ENCODE measurements at regions not wholly inside any gene's neighbourhood (a gene's known extent, or its start where the extent isn't known, plus 50 kb on each side); places are given as distances from the start of the nearest gene placed in this dataset.

DNA sequence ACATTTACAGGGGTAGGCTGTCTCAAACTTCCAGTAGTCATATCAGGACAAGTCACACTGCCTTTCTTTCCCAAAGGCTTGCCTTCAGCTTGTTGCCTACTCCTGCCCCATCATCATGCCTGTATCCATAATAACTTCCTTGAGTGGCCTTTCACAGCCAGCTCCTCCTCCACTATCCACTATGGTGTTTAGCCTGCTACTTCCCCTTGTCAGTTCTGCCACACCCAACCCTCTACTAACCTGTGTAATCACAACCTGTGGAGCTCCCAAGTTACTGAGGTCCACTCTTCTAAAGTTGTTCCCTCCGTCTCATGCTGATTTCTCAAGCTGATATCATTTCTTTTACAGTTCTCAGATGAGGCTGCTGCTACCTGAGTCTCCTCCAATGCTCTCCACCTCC is 159.9 kb downstream of the BMP4 start:
- H3K27me3 ChIP-seq (replicated peaks; ENCODE audit: insufficient read depth) = no peaks in the 10 kb centered on the region
- no peak overlapping the region for H3K27ac ChIP-seq
- ATAC-seq (ENCODE audit: insufficient number of reproducible peaks, low FRiP score, low read depth) (no peak), DNase-seq (ENCODE audit: low spot score) (no peak)
- no peaks in the 10 kb centered on the region for H3K4me1 ChIP-seq (ENCODE audit: control insufficient read depth in 1 of 2, low read depth in 2 of 2)
- TF ChIP-seq, protein P1, sequence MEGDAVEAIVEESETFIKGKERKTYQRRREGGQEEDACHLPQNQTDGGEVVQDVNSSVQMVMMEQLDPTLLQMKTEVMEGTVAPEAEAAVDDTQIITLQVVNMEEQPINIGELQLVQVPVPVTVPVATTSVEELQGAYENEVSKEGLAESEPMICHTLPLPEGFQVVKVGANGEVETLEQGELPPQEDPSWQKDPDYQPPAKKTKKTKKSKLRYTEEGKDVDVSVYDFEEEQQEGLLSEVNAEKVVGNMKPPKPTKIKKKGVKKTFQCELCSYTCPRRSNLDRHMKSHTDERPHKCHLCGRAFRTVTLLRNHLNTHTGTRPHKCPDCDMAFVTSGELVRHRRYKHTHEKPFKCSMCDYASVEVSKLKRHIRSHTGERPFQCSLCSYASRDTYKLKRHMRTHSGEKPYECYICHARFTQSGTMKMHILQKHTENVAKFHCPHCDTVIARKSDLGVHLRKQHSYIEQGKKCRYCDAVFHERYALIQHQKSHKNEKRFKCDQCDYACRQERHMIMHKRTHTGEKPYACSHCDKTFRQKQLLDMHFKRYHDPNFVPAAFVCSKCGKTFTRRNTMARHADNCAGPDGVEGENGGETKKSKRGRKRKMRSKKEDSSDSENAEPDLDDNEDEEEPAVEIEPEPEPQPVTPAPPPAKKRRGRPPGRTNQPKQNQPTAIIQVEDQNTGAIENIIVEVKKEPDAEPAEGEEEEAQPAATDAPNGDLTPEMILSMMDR (IDR thresholded peaks at IDR 0.05) = no peak
- H3K36me3 ChIP-seq = no peaks in the 10 kb centered on the region
- no peaks in the 10 kb centered on the region for H3K9me3 ChIP-seq
- no peak overlapping the region for H3K4me3 ChIP-seq

DNA sequence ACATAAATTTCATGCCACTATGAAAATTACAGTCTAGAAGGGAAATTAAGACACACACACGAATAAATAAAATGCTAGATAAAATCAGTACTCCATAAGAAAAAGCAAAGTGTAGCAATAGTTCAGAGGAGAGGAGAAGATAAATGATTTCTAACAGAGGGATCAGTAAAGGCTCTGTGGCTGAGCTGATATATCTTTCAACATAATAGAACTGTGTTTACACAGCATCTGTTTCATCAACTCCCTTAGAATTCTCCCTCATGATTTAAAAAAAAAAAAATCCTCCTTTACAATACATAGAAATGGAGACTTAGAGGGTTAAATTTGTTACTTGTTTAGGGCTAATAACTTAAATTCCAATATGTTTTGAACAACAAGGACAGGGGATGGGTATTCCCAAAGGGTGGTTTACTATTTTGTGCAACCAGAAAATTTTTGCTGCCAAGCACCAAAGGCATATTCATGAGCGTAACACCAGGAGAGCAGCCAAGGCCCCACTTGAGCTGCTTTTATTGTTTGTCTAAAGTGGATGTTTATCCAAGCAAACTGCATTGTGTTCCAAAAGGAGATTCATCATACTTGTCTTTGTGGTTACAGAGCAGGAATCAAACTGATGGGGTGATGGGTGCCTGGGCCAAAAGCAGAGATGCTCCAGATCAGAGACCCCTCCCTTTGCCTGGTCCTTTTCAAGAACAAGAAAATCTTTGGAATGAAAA is 162.7 kb downstream of the BMP4 start:
- no peaks in the 10 kb centered on the region for H3K9me3 ChIP-seq
- no peaks in the 10 kb centered on the region for H3K36me3 ChIP-seq
- no peak overlapping the region for H3K27ac ChIP-seq
- TF ChIP-seq, protein P1 (IDR thresholded peaks at IDR 0.05) = no peak
- ATAC-seq (ENCODE audit: insufficient number of reproducible peaks, low FRiP score, low read depth) = no peak
- no peaks in the 10 kb centered on the region for H3K4me1 ChIP-seq (ENCODE audit: control insufficient read depth in 1 of 2, low read depth in 2 of 2)
- H3K4me3 ChIP-seq = no peak overlapping the region
- H3K27me3 ChIP-seq (replicated peaks; ENCODE audit: insufficient read depth) = no peaks in the 10 kb centered on the region
- no peak for DNase-seq (ENCODE audit: low spot score)

DNA sequence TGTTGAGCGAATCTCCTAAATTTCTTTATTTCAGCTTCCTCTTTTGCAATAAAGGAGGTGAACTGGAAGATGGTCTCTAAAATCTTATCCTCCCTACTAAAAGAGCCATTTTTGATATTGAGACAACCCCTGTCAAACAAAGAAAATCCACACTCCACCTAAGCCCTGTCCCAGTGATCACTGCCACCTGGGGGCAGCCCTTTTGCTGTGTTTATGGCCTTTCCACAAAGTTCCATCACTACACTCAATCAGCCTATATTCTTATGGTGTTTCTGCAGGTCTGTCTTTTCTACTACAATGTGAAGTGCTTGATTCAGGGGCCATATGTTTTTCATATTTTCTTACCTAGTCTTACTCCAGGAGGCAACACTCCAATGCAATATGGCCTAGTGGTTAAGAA is 163.7 kb downstream of the BMP4 start:
- TF ChIP-seq, protein P1 (IDR thresholded peaks at IDR 0.05) = no peak

DNA sequence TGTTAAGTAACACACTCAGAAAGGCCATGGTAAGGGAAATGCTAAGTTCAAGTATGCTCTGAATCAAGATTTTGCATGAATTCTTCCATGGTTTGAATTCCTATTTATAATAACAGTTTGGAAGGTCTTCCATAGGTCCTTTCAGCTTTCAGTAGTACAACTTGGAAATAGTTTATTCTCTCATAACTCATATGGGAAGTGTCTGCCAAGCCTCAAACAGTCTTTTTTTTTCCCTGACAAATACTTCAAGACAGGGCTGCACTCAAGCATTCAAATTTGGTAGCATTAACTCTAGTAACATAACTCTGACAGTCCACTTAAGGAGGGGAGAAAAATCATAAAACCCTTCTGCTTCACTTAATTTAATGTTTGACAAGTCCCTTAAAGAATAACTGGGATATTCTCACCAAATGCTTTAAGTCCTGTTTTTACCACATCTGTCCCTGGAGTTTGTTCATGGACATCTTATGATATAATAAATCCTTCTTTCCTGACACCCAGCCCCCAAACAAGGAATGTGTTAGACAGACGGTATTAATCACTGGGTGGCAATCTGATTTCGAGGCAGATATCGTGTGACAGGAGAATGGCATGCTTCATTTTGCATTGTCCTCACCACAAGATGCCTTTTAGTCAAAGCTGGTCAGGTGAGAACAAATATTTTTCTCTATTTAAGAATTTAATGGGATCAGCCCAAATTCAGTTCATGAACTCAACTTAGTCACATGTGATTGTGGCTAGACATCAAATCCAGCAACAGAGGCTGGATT is 165.7 kb downstream of the BMP4 start:
- H3K4me3 ChIP-seq = no peak overlapping the region
- H3K4me1 ChIP-seq (ENCODE audit: control insufficient read depth in 1 of 2, low read depth in 2 of 2) = no peaks in the 10 kb centered on the region
- H3K27ac ChIP-seq = no peak overlapping the region
- no peaks in the 10 kb centered on the region for H3K36me3 ChIP-seq
- TF ChIP-seq, protein P1 (IDR thresholded peaks at IDR 0.05) = no peak
- ATAC-seq (ENCODE audit: insufficient number of reproducible peaks, low FRiP score, low read depth) = no peak
- H3K27me3 ChIP-seq (replicated peaks; ENCODE audit: insufficient read depth) = no peaks in the 10 kb centered on the region
- no peak for DNase-seq (ENCODE audit: low spot score)
- no peaks in the 10 kb centered on the region for H3K9me3 ChIP-seq

More for the DNA sequence above, 163.7 kb downstream of the BMP4 start:
- Histone ChIP-seq H3K36me3 (no peaks in the 10 kb centered on the region), H3K27ac (no peak overlapping the region), H3K27me3 (replicated peaks; ENCODE audit: insufficient read depth) (no peaks in the 10 kb centered on the region), H3K4me1 (ENCODE audit: control insufficient read depth in 1 of 2, low read depth in 2 of 2) (no peaks in the 10 kb centered on the region), H3K9me3 (no peaks in the 10 kb centered on the region), H3K4me3 (no peak overlapping the region)
- ATAC-seq (ENCODE audit: insufficient number of reproducible peaks, low FRiP score, low read depth) = no peak
- DNase-seq (ENCODE audit: low spot score) = no peak

DNA sequence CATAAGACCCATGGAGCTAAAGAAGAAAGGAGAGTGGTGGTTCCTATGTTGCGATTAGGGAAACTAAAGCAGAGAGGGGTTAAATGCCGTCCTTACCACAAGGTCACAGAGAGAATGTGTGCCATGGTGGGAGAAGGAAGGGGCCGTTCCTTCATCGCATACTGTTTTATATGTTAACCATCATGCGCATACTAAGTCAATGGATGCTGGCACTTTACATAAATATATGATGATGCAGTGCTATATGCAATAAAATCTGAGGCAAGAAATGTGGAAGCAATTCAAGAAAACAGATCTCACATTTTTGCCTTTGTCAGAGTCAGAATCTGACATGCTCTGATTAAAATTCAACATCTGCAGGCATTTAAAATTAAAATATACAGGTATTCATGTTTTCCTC is 168.1 kb downstream of the BMP4 start:
- H3K4me3 ChIP-seq = no peak overlapping the region
- TF ChIP-seq, protein P1 (IDR thresholded peaks at IDR 0.05) = no peak
- H3K27ac ChIP-seq = no peak overlapping the region
- no peaks in the 10 kb centered on the region for H3K36me3 ChIP-seq
- no peaks in the 10 kb centered on the region for H3K4me1 ChIP-seq (ENCODE audit: control insufficient read depth in 1 of 2, low read depth in 2 of 2)
- DNase-seq (ENCODE audit: low spot score) = no peak
- peaks cover 4% of the 10 kb centered on the region for H3K9me3 ChIP-seq
- ATAC-seq (ENCODE audit: insufficient number of reproducible peaks, low FRiP score, low read depth) = no peak
- H3K27me3 ChIP-seq (replicated peaks; ENCODE audit: insufficient read depth) = no peaks in the 10 kb centered on the region
